KMS-11 (cell line): ENCODE measurements at regions not wholly inside any gene's neighbourhood (a gene's known extent, or its start where the extent isn't known, plus 50 kb on each side); places are given as distances from the start of the nearest gene placed in this dataset.

Source experiments
- H2AFZ ChIP-seq: fragments of 200-600 bp; sonication (generic); 2 replicates; pipeline ENCODE4 v1.6.1; 2016; ENCODE audit warnings: antibody characterized with exemption, mixed run types, low read depth
- H3K27ac ChIP-seq: fragments of 200-600 bp; sonication (generic); 2 replicates; pipeline ENCODE4 v1.6.1; 2016; ENCODE audit warnings: mild to moderate bottlenecking, mixed run types
- H3K27me3 ChIP-seq: fragments of 200-600 bp; sonication (generic); 2 replicates; pipeline ENCODE4 v1.6.1; 2017; ENCODE audit warnings: mild to moderate bottlenecking, low read depth, mixed run types, moderate library complexity; ENCODE audit not compliant: insufficient read depth
- H3K36me3 ChIP-seq: fragments of 200-600 bp; sonication (generic); 2 replicates; pipeline ENCODE4 v1.6.1; 2017; ENCODE audit warnings: mild to moderate bottlenecking, mixed run types; ENCODE audit not compliant: insufficient read depth
- H3K4me1 ChIP-seq: fragments of 200-600 bp; sonication (generic); 2 replicates; pipeline ENCODE4 v1.6.1; 2016; ENCODE audit warnings: mild to moderate bottlenecking, low read depth, mixed run types; ENCODE audit not compliant: poor library complexity, severe bottlenecking
- H3K4me2 ChIP-seq: fragments of 200-600 bp; sonication (generic); 2 replicates; pipeline ENCODE4 v1.7.0; 2016; ENCODE audit warnings: mild to moderate bottlenecking, mixed run types
- H3K4me3 ChIP-seq: fragments of 200-600 bp; sonication (generic); IDR thresholded peaks from 2 replicates; pipeline ENCODE4 v1.6.1; 2017; ENCODE audit warnings: low read depth, low read length, mixed read lengths; ENCODE audit not compliant: insufficient read depth
- H3K79me2 ChIP-seq: fragments of 200-600 bp; sonication (generic); 2 replicates; pipeline ENCODE4 v1.6.1; 2016; ENCODE audit warnings: low read depth, mixed run types; ENCODE audit not compliant: insufficient read depth
- H3K9ac ChIP-seq: fragments of 200-600 bp; sonication (generic); 2 replicates; pipeline ENCODE4 v1.6.1; 2016; ENCODE audit warnings: mild to moderate bottlenecking, mixed run types
- H4K20me1 ChIP-seq: fragments of 200-600 bp; sonication (generic); 2 replicates; pipeline ENCODE4 v1.6.1; 2016; ENCODE audit warnings: mild to moderate bottlenecking, mixed run types; ENCODE audit not compliant: insufficient read depth
- TF ChIP-seq, protein P1 (sequence below): fragments of 200-600 bp; sonication (generic); conservative IDR thresholded peaks from 2 replicates; pipeline ENCODE4 v1.6.1; 2017; ENCODE audit warnings: low read depth, mild to moderate bottlenecking, antibody characterized with exemption, low read length, moderate library complexity, mixed read lengths

DNA sequence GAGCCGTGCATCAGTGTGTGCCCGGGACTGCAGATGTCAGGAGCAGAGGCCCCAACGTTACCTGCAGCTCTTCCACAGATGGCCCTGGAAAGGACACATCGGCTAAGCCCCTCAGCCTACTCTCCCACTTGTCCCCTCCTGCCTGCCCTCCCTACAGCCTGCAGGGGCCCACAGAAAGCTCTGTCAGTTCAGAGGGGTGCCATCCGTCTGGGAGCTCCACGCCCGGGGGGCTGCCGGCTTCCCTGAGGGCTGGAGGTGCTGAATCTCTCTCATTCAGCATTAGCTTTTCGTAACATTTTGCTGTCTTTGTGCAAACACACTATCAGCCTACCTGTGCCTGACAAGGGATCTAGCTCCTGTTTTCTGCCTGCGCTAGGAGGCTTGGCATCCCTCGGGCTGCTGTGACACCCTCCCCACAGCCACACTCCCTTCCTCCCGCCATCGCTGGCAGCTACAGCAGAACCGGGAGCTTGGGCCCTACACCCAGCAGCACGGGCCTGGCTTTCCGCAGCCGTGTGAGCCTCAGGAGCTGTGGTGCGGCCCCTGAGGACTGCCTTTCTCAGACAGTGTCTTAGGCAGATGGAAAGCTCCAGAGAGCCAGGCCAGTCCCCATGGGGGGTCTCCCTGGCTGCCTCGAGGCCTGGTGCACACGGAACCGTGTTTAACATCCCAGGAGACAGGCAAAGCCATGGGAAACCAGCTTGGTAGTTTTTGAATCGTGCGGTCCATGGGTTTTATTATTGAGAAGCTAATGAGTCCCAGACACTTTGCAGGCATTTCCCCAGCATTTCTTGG, 198.3 kb upstream of the B3GAT1 start:
- Histone ChIP-seq H3K9ac (no peak overlapping the region), H3K4me3 (no peak overlapping the region), H2AFZ (no peak overlapping the region), H3K4me1 (no peaks in the 10 kb centered on the region), H4K20me1 (no peaks in the 10 kb centered on the region), H3K27me3 (no peaks in the 10 kb centered on the region), H3K36me3 (no peaks in the 10 kb centered on the region), H3K79me2 (no peaks in the 10 kb centered on the region), H3K27ac (no peak overlapping the region), H3K4me2 (no peak overlapping the region)
- TF ChIP-seq, protein P1, sequence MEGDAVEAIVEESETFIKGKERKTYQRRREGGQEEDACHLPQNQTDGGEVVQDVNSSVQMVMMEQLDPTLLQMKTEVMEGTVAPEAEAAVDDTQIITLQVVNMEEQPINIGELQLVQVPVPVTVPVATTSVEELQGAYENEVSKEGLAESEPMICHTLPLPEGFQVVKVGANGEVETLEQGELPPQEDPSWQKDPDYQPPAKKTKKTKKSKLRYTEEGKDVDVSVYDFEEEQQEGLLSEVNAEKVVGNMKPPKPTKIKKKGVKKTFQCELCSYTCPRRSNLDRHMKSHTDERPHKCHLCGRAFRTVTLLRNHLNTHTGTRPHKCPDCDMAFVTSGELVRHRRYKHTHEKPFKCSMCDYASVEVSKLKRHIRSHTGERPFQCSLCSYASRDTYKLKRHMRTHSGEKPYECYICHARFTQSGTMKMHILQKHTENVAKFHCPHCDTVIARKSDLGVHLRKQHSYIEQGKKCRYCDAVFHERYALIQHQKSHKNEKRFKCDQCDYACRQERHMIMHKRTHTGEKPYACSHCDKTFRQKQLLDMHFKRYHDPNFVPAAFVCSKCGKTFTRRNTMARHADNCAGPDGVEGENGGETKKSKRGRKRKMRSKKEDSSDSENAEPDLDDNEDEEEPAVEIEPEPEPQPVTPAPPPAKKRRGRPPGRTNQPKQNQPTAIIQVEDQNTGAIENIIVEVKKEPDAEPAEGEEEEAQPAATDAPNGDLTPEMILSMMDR, result no peak

- H3K27me3 ChIP-seq, result no peaks in the 10 kb centered on the region
- no peak overlapping the region for H2AFZ ChIP-seq
- no peak overlapping the region for H3K4me2 ChIP-seq
- no peak overlapping the region for H3K9ac ChIP-seq
- H3K27ac ChIP-seq, result no peak overlapping the region
- no peak overlapping the region for H3K4me3 ChIP-seq
- no peaks in the 10 kb centered on the region for H3K79me2 ChIP-seq
- H3K4me1 ChIP-seq, result no peaks in the 10 kb centered on the region
- no peaks in the 10 kb centered on the region for H3K36me3 ChIP-seq
- TF ChIP-seq, protein P1, result no peak
- no peaks in the 10 kb centered on the region for H4K20me1 ChIP-seq
Measured at GRCh38 chr11:134609361-134610115, 197.5 kb upstream of the B3GAT1 start.

DNA sequence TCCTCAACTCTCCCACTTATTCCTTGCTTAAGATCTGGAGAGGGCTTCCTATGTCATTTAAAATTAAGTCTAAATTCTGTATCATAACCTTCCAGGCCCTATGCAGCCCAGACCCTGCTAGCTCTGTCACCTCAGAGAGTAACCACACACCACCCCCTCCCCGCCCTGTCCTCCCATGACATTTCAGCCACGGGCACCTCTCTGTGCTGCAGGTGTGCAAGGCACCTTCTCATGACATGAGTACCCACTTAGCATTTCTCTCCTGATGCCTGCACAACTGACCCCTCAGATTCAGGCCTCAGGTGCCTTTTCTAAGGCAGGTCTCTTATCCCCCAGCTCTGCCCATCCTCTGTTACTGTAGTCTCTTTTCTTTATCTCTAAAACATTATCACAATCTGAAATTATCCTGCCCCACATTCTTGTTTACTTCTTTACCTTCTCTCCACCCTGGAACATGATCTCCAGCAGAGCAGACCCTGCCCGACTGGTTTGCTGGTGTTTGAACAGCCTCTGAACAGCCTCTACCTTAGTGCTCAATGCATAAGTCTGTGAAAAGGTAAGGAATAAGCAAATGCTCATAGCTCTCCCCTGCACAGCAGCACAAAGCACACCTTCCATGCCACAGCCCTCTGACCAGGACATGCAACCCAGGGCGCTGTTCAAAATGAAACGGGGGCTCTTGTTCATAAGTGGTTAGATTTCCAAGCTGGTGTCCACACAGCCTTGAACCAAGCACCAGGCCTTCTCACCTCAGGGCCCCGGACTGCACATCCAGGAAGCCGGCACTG, 196.1 kb upstream of the B3GAT1 start:
- H3K4me1 ChIP-seq, result no peaks in the 10 kb centered on the region
- H2AFZ ChIP-seq, result no peak overlapping the region
- H3K27me3 ChIP-seq, result no peaks in the 10 kb centered on the region
- H3K27ac ChIP-seq, result no peak overlapping the region
- no peak overlapping the region for H3K4me2 ChIP-seq
- H3K9ac ChIP-seq, result no peak overlapping the region
- TF ChIP-seq, protein P1, result no peak
- no peaks in the 10 kb centered on the region for H3K36me3 ChIP-seq
- no peaks in the 10 kb centered on the region for H4K20me1 ChIP-seq
- H3K79me2 ChIP-seq, result no peaks in the 10 kb centered on the region
- H3K4me3 ChIP-seq, result no peak overlapping the region

- Histone ChIP-seq H3K27ac (no peak overlapping the region), H3K4me2 (no peak overlapping the region), H3K27me3 (no peaks in the 10 kb centered on the region), H3K9ac (no peak overlapping the region), H3K79me2 (no peaks in the 10 kb centered on the region), H2AFZ (no peak overlapping the region), H3K4me3 (no peak overlapping the region), H3K36me3 (no peaks in the 10 kb centered on the region), H4K20me1 (no peaks in the 10 kb centered on the region), H3K4me1 (no peaks in the 10 kb centered on the region)
- TF ChIP-seq, protein P1, result no peak
Measured at GRCh38 chr11:134606251-134606650, 194.2 kb upstream of the B3GAT1 start.
